ENCODE measurements at regions not wholly inside any gene's neighbourhood (a gene's known extent, or its start where the extent isn't known, plus 50 kb on each side); places are given as distances from the start of the nearest gene placed in this dataset.

DNA sequence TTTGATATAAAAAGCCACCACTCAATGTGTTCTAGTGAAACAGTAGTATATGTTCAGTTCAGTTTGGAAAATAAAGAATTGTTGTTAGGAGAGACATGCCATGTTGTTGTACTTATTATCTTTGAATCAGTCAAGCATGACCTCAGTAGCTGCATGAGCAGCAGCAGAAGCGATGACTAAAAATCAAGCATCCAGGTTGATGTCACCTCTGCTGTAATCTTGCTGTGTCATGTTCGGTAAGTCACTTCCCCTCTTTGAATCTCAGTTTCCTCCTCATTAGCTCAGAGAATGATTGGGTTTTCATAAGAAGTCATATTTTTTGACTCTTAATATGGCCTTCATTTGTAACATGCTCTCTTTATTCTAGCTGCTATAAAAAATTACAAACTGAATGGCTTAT, 428.4 kb upstream of the B3GALT2 start:
- Histone ChIP-seq H3K4me3 (no peak overlapping the region), H3K4me1 (no peaks in the 10 kb centered on the region), H3K27me3 (ENCODE audit: low read depth) (no peaks in the 10 kb centered on the region), H3K27ac (no peak overlapping the region), H3K9me3 (no peaks in the 10 kb centered on the region), H3K36me3 (no peaks in the 10 kb centered on the region)
- intact Hi-C loops (cut with DNase I), result no loop called here
- TF ChIP-seq, protein P1, sequence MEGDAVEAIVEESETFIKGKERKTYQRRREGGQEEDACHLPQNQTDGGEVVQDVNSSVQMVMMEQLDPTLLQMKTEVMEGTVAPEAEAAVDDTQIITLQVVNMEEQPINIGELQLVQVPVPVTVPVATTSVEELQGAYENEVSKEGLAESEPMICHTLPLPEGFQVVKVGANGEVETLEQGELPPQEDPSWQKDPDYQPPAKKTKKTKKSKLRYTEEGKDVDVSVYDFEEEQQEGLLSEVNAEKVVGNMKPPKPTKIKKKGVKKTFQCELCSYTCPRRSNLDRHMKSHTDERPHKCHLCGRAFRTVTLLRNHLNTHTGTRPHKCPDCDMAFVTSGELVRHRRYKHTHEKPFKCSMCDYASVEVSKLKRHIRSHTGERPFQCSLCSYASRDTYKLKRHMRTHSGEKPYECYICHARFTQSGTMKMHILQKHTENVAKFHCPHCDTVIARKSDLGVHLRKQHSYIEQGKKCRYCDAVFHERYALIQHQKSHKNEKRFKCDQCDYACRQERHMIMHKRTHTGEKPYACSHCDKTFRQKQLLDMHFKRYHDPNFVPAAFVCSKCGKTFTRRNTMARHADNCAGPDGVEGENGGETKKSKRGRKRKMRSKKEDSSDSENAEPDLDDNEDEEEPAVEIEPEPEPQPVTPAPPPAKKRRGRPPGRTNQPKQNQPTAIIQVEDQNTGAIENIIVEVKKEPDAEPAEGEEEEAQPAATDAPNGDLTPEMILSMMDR (IDR thresholded peaks at IDR 0.05), result no peak
- DNase-seq (no peak), ATAC-seq (no peak)

DNA sequence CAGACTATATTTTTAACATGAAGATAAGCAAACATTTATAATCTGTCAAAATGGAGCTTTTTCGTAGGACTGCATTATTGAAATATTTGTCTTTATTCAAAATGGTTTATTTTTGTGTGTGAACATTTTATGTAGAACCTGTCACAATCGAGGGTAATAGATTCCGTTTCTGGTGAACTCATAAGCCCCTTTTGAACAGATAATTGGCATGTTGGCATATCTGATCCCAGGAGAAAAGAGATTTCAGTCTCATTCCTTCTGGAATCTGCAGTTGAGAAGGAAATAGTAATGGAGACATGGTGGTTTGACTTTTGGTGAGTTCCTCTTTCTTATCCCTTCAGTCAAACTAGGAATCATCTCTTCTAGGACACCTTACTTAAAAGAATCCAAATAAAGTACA, 427.9 kb upstream of the B3GALT2 start:
- ATAC-seq, result no peak

DNA sequence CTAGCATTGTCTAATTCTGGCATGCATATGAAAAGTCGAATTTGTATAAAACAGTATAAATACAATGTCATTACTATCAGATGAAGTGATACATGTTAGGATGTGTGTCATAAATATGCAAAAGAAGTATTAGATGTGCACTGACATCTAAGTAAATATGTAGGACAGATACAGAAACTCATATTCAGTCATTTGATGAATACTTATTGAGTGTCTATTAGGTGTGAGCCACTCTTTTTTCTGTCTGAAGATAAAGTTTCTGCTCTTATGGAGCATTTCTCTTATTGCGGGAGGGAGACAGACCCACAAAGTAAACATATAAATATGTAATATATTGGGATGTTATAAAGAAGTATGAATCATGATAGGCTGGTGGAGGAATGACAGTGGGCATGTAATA, 426.6 kb upstream of the B3GALT2 start:
- DNase-seq (no peak), ATAC-seq (no peak)

More for the DNA sequence above, 427.9 kb upstream of the B3GALT2 start:
- TF ChIP-seq, protein P1 (IDR thresholded peaks at IDR 0.05), result no peak
- no peak for DNase-seq
- Histone ChIP-seq H3K27ac (no peak overlapping the region), H3K4me1 (no peaks in the 10 kb centered on the region), H3K27me3 (ENCODE audit: low read depth) (no peaks in the 10 kb centered on the region), H3K4me3 (no peak overlapping the region), H3K9me3 (no peaks in the 10 kb centered on the region), H3K36me3 (no peaks in the 10 kb centered on the region)
- intact Hi-C loops (cut with DNase I), result no loop called here

DNA sequence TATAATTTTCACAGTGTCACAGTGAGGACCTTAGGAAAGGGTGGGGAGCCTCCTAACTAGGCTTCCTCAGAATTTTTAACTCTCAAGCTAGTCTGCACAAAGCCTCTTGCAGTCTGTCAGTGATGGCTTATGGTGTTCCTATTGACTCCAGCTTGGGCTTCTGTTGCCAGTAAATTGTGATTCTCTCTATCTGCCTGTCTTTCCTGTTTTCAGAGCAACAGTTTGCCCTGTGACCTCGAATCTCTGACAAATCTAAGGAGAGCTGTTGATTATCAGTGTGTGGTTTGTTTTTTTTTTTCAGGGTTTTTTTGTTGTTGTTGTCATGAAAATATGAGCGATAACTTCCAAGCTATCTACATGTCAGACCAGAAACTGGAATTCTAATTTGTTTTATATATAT, 423.2 kb upstream of the B3GALT2 start:
- Histone ChIP-seq H3K27me3 (ENCODE audit: low read depth) (no peaks in the 10 kb centered on the region), H3K27ac (no peak overlapping the region), H3K9me3 (no peaks in the 10 kb centered on the region), H3K4me1 (no peaks in the 10 kb centered on the region), H3K36me3 (no peaks in the 10 kb centered on the region), H3K4me3 (no peak overlapping the region)
- DNase-seq, result no peak
- no peak for ATAC-seq
- intact Hi-C loops (cut with DNase I), result no loop called here
- TF ChIP-seq, protein P1 (IDR thresholded peaks at IDR 0.05), result no peak

More for the DNA sequence above, 426.6 kb upstream of the B3GALT2 start:
- H3K27ac ChIP-seq, result no peak overlapping the region
- no peaks in the 10 kb centered on the region for H3K4me1 ChIP-seq
- intact Hi-C loops (cut with DNase I), result no loop called here
- TF ChIP-seq, protein P1 (IDR thresholded peaks at IDR 0.05), result no peak
- no peaks in the 10 kb centered on the region for H3K36me3 ChIP-seq
- no peaks in the 10 kb centered on the region for H3K27me3 ChIP-seq (ENCODE audit: low read depth)
- H3K4me3 ChIP-seq, result no peak overlapping the region
- no peaks in the 10 kb centered on the region for H3K9me3 ChIP-seq

DNA sequence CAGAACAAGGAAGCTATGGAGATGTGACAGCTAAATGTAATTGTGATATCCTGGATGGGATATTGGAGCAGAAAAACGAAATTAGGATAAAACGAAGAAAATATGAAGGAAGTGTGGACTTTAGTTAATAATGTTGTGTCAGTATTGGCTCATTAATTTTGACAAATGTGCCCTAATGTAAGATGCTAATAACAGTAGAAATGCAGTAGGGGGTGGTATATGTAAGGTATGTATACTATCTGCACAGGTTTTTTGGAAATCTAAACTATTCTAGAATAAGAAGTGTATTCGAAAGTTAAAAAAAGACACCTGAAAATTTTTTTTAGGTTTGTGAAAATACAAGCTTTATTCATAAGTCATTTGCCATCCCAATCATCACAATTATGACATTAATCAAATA, 421.4 kb upstream of the B3GALT2 start:
- no peaks in the 10 kb centered on the region for H3K36me3 ChIP-seq
- no peaks in the 10 kb centered on the region for H3K9me3 ChIP-seq
- no peak for DNase-seq
- intact Hi-C loops (cut with DNase I), result no loop called here
- no peak overlapping the region for H3K27ac ChIP-seq
- no peaks in the 10 kb centered on the region for H3K27me3 ChIP-seq (ENCODE audit: low read depth)
- ATAC-seq, result no peak
- no peaks in the 10 kb centered on the region for H3K4me1 ChIP-seq
- TF ChIP-seq, protein P1 (IDR thresholded peaks at IDR 0.05), result no peak
- H3K4me3 ChIP-seq, result no peak overlapping the region

DNA sequence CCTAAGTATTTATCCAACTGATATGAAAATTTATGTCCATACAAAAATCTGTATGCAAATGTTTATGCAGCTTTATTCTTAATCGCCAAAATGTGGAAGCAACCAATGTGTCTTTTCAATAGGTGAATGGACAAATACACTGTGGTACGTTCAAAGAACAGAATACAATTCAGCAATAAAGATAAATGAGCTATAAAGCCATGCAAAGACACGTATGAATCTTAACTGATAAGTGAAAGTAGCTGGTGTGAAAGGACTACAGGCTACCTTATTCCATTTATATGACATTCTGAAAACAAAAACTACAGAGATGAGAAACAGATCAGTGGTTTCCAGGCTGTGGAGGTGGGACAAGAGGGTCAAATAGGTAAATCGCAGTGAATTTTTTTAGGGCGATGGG, 419.6 kb upstream of the B3GALT2 start:
- TF ChIP-seq, protein P1 (IDR thresholded peaks at IDR 0.05), result no peak
- H3K27ac ChIP-seq, result no peak overlapping the region
- no peaks in the 10 kb centered on the region for H3K4me1 ChIP-seq
- no peak overlapping the region for H3K4me3 ChIP-seq
- H3K27me3 ChIP-seq (ENCODE audit: low read depth), result no peaks in the 10 kb centered on the region
- H3K9me3 ChIP-seq, result no peaks in the 10 kb centered on the region
- intact Hi-C loops (cut with DNase I), result no loop called here
- H3K36me3 ChIP-seq, result no peaks in the 10 kb centered on the region
- ATAC-seq, result no peak
- DNase-seq, result no peak
